Non-pigmented ciliary epithelial cell (primary cell): ENCODE measurements at regions not wholly inside any gene's neighbourhood (a gene's known extent, or its start where the extent isn't known, plus 50 kb on each side); places are given as distances from the start of the nearest gene placed in this dataset.

Source experiments
- DNase-seq: peaks from one replicate; pipeline ENCODE4 v3.0.0-alpha.2; 2010; ENCODE audit warnings: low read depth

- no peak for DNase-seq
Observed at GRCh38 chr4:32994981-32995881, 2275.1 kb downstream of the PCDH7 start.

- DNase-seq = no peak
Observed at GRCh38 chr4:33013282-33013681, 2293.1 kb downstream of the PCDH7 start.

GRCh38 chr4:33025236-33025635, 2305.1 kb downstream of the PCDH7 start:
- no peak for DNase-seq

- no peak for DNase-seq
Observed at GRCh38 chr4:33029976-33030375, 2309.8 kb downstream of the PCDH7 start.

GRCh38 chr4:33031328-33031727, 2311.2 kb downstream of the PCDH7 start:
- no peak for DNase-seq

- no peak for DNase-seq
Observed at GRCh38 chr4:33037464-33037863, 2317.3 kb downstream of the PCDH7 start.

- DNase-seq = no peak
Observed at GRCh38 chr4:33045334-33045733, 2325.2 kb downstream of the PCDH7 start.

- DNase-seq = no peak
Observed at GRCh38 chr4:33052241-33052640, 2332.1 kb downstream of the PCDH7 start.

- DNase-seq = no peak
Observed at GRCh38 chr4:33054161-33054560, 2334.0 kb downstream of the PCDH7 start.

- no peak for DNase-seq
Observed at GRCh38 chr4:33054656-33055196, 2334.6 kb downstream of the PCDH7 start.

GRCh38 chr4:33057736-33058135, 2337.6 kb downstream of the PCDH7 start:
- DNase-seq = no peak

- no peak for DNase-seq
Observed at GRCh38 chr4:33058998-33059397, 2338.8 kb downstream of the PCDH7 start.

GRCh38 chr4:33060674-33061542, 2340.7 kb downstream of the PCDH7 start:
- peak; percentile 23 for DNase-seq

GRCh38 chr4:33061727-33062126, 2341.6 kb downstream of the PCDH7 start:
- DNase-seq = no peak

GRCh38 chr4:33062155-33062806, 2342.1 kb downstream of the PCDH7 start:
- DNase-seq = no peak

- peak; percentile 49 for DNase-seq
Observed at GRCh38 chr4:33063241-33063640, 2343.1 kb downstream of the PCDH7 start.

GRCh38 chr4:33064238-33064637, 2344.1 kb downstream of the PCDH7 start:
- DNase-seq = no peak

GRCh38 chr4:33065749-33066148, 2345.6 kb downstream of the PCDH7 start:
- no peak for DNase-seq

- no peak for DNase-seq
Observed at GRCh38 chr4:33067221-33067620, 2347.1 kb downstream of the PCDH7 start.

- no peak for DNase-seq
Observed at GRCh38 chr4:33068539-33068938, 2348.4 kb downstream of the PCDH7 start.

GRCh38 chr4:33071535-33071934, 2351.4 kb downstream of the PCDH7 start:
- no peak for DNase-seq
